ENCODE measurements at regions not wholly inside any gene's neighbourhood (a gene's known extent, or its start where the extent isn't known, plus 50 kb on each side); places are given as distances from the start of the nearest gene placed in this dataset.

DNA sequence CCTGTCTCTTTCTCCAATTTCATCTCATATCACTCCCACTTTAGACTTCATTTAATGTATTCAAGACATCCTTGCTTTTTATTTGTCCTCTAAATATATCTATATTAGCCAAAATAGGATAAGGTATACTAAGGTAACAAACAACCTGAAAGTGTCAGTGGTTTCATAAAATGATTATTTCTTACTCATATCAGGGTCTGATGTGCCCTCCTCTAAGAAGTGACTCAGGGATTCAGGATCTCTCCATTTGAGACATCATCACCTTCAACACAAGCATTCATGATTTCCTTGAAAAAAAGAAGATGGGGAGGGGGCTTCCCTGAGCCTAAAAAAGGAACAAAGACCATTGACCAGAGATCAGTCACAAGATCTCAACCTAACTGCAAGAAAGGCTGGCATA is 131.4 kb upstream of the POU2AF2 start:
- TF ChIP-seq TEAD4 (IDR thresholded peaks at IDR 0.05) (no peak), RAD21 (IDR thresholded peaks at IDR 0.05; ENCODE audit: low read depth) (no peak), EGR1 (IDR thresholded peaks at IDR 0.05) (no peak)

All from Ishikawa (cell line).